Breast epithelium (tissue), 4 donors: ENCODE measurements at regions not wholly inside any gene's neighbourhood (a gene's known extent, or its start where the extent isn't known, plus 50 kb on each side); places are given as distances from the start of the nearest gene placed in this dataset.

Source experiments
- DNase-seq, 2 donors: peaks; one replicate each; pipeline ENCODE4 v3.0.0-alpha.2; 2019; ENCODE audit warnings: low spot score in 2 of 2
- H3K27ac ChIP-seq, 2 donors: fragments of 200-600 bp; sonication (generic) in 1 of 2; one replicate each; pipeline ENCODE4 v1.5.1; 2016 to 2019; ENCODE audit warnings: mild to moderate bottlenecking in 1 of 2
- H3K27me3 ChIP-seq, 2 donors: fragments of 200-600 bp; sonication (generic) in 1 of 2; one replicate each; pipeline versions ENCODE4 v1.5.1 to v1.6.0; 2017 to 2019; ENCODE audit warnings: control low read depth in 1 of 2, mild to moderate bottlenecking in 1 of 2
- H3K36me3 ChIP-seq: fragments of 200-600 bp; one replicate; pipeline ENCODE4 v1.5.1; 2019
- H3K4me1 ChIP-seq, 2 donors: fragments of 200-600 bp; sonication (generic); one replicate each; pipeline ENCODE4 v1.5.1; 2016 to 2019; ENCODE audit warnings: control low read depth in 1 of 2
- H3K4me3 ChIP-seq, 3 donors: fragments of 200-600 bp; sonication (generic); 1 replicate in 2 of 3; 2 replicates in 1 of 3; pipeline ENCODE4 v1.5.1; 2016 to 2019; ENCODE audit warnings: mild to moderate bottlenecking in 3 of 3, moderate library complexity in 2 of 3
- H3K9me3 ChIP-seq, 2 donors: fragments of 200-600 bp; sonication (generic) in 1 of 2; one replicate each; pipeline ENCODE4 v1.5.1; 2016 to 2019; ENCODE audit warnings: control low read depth in 1 of 2
- POLR2A ChIP-seq: fragments of 450-650 bp; IDR thresholded peaks from one replicate; pipeline ENCODE4 v1.6.1; 2016; ENCODE audit warnings: antibody characterized with exemption, mild to moderate bottlenecking, moderate library complexity
- POLR2AphosphoS5 ChIP-seq, 3 donors: sonication (generic); formaldehyde crosslinking; IDR thresholded peaks; one replicate each; pipeline ENCODE4 v1.6.1; 2017; ENCODE audit warnings: antibody characterized with exemption in 3 of 3
- intact Hi-C: fragments of 100-400 bp; cut with DNase I; formaldehyde crosslinking; loops from one replicate; pipeline ENCODE4 v1.15.1; 2023; ENCODE audit warnings: low total_unique reads
- TF ChIP-seq, protein P1 (sequence below), 3 donors: fragments of 450-650 bp; IDR thresholded peaks; one replicate each; pipeline ENCODE4 v1.5.1; 2016 to 2017; ENCODE audit warnings: antibody characterized with exemption in 3 of 3, mild to moderate bottlenecking in 3 of 3, moderate library complexity in 3 of 3

DNA sequence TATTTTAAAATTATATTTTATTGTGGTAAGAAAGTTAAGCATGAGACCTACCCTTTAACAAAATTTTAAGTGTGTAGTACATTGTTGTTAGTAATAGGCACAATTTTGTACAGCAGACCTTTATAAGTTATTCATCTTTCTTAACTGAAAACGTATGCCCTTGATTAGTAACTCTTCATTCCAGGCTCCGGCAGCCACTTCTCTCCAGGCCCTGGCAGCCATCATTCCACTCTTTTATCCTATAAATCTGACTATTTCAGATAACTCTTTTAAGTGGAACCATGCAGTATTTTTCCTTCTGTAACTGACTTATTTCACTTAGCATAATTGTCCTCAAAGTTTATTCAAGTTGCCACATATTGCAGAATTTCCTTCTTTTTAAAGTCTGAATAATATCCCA is 348.2 kb downstream of the CDH11 start:
- Histone ChIP-seq H3K9me3 (no peaks in the 10 kb centered on the region), H3K27ac (no peak overlapping the region), H3K27me3 (no peaks in the 10 kb centered on the region), H3K4me1 (no peaks in the 10 kb centered on the region), H3K4me3 (no peak overlapping the region), H3K36me3 (no peaks in the 10 kb centered on the region)
- no peak for DNase-seq
- TF ChIP-seq, protein P1, sequence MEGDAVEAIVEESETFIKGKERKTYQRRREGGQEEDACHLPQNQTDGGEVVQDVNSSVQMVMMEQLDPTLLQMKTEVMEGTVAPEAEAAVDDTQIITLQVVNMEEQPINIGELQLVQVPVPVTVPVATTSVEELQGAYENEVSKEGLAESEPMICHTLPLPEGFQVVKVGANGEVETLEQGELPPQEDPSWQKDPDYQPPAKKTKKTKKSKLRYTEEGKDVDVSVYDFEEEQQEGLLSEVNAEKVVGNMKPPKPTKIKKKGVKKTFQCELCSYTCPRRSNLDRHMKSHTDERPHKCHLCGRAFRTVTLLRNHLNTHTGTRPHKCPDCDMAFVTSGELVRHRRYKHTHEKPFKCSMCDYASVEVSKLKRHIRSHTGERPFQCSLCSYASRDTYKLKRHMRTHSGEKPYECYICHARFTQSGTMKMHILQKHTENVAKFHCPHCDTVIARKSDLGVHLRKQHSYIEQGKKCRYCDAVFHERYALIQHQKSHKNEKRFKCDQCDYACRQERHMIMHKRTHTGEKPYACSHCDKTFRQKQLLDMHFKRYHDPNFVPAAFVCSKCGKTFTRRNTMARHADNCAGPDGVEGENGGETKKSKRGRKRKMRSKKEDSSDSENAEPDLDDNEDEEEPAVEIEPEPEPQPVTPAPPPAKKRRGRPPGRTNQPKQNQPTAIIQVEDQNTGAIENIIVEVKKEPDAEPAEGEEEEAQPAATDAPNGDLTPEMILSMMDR (IDR thresholded peaks at IDR 0.05): no peak
- TF ChIP-seq POLR2A (no peak), POLR2AphosphoS5 (IDR thresholded peaks at IDR 0.05) (no peak)
- intact Hi-C loops: no loop called here

DNA sequence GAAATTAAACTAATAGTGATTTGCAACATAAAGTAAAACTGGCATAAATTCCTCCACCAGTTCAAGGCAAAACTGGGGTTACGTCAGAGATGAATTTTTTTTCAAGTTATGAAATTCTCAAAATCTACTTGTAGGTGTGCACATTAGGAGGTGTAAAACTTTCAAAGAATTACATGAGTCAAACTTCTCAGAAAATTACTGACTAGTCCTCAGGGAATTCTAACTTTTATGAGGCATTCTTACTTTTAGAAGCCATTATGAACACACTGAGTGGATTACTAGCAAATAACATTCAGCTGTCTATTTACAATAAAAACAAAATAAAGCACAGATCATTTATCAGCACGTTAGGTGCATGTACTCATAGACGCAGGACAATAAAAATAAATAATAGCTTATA is 348.7 kb downstream of the CDH11 start:
- no peak overlapping the region for H3K27ac ChIP-seq
- intact Hi-C loops: no loop called here
- no peak overlapping the region for H3K4me3 ChIP-seq
- DNase-seq: no peak
- H3K27me3 ChIP-seq: no peaks in the 10 kb centered on the region
- H3K9me3 ChIP-seq: no peaks in the 10 kb centered on the region
- H3K36me3 ChIP-seq: no peaks in the 10 kb centered on the region
- TF ChIP-seq, protein P1 (IDR thresholded peaks at IDR 0.05): no peak
- TF ChIP-seq POLR2AphosphoS5 (IDR thresholded peaks at IDR 0.05) (no peak), POLR2A (no peak)
- H3K4me1 ChIP-seq: no peaks in the 10 kb centered on the region

DNA sequence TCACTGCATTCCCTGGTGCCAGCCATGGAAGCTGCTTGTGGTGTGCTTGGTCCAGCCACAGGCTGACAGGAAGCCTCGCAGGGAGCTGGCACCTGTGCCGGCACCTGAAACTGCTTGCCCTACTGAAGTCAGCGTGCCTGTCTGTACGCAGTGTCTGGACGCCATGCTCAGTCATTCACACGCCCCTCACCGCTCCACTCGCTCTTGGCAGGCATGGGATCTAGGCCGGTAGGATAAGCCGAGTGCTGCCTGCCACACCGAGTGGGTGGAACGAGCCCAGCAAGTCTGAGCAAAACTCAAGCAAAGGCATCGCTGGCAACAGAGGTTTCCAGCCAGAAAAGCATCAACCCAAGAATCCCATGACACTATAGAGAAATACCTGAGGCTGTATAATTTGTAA is 350.6 kb downstream of the CDH11 start:
- Histone ChIP-seq H3K4me1 (no peaks in the 10 kb centered on the region), H3K27me3 (no peaks in the 10 kb centered on the region), H3K36me3 (no peaks in the 10 kb centered on the region), H3K27ac (no peak overlapping the region), H3K4me3 (no peak overlapping the region), H3K9me3 (no peaks in the 10 kb centered on the region)
- no peak for DNase-seq
- TF ChIP-seq POLR2AphosphoS5 (IDR thresholded peaks at IDR 0.05) (no peak), POLR2A (no peak)
- TF ChIP-seq, protein P1 (IDR thresholded peaks at IDR 0.05): no peak
- intact Hi-C loops: no loop called here

DNA sequence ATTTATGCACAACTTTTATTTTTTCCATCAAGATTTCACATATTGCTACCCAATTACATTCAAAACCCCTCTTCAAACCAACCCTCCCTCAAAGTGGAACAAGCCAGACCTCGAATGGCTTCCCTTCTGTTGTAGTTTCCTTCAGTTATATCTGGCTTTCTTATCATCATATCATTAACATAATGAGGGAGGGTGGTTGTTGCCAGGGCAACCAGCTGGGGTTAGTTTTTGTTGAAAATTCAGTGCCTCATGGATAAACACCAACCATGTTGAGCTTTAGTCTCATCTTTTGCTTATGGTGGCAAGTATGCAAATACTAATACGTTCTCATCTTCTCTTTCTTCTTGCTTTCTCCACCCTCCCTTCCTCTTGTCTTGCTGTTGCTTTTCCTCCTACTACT is 359.7 kb downstream of the CDH11 start:
- Histone ChIP-seq H3K4me1 (no peaks in the 10 kb centered on the region), H3K27ac (no peak overlapping the region), H3K9me3 (no peaks in the 10 kb centered on the region), H3K36me3 (no peaks in the 10 kb centered on the region), H3K4me3 (no peak overlapping the region), H3K27me3 (no peaks in the 10 kb centered on the region)
- intact Hi-C loops: no loop called here
- DNase-seq: no peak
- TF ChIP-seq, protein P1 (IDR thresholded peaks at IDR 0.05): no peak
- TF ChIP-seq POLR2AphosphoS5 (IDR thresholded peaks at IDR 0.05) (no peak), POLR2A (no peak)

DNA sequence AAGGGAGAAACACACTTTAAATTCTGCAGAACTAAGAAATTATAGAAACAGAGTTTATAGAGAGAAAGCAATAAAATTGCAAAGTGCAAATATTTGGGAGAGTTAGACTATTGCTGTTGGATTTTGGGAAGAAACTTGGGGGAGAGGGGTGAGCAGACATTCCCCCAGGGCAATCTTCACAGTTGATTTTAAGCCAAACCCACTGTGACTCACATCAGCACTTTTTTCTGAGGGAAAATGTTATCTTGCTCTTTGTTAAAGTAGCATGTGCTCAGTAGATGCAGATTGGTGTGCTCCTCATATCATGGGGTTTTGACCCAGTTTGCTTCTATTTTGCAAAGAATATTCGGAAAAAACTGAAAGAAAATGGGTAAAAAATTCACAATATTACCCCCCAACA is 367.6 kb downstream of the CDH11 start:
- no peak for DNase-seq
- Histone ChIP-seq H3K4me3 (no peak overlapping the region), H3K9me3 (no peaks in the 10 kb centered on the region), H3K27me3 (no peaks in the 10 kb centered on the region), H3K4me1 (no peaks in the 10 kb centered on the region), H3K27ac (no peak overlapping the region), H3K36me3 (no peaks in the 10 kb centered on the region)
- intact Hi-C loops: no loop called here
- TF ChIP-seq, protein P1 (IDR thresholded peaks at IDR 0.05): no peak
- TF ChIP-seq POLR2AphosphoS5 (IDR thresholded peaks at IDR 0.05) (no peak), POLR2A (no peak)
